Left kidney (tissue), 1 donor: ENCODE measurements at regions not wholly inside any gene's neighbourhood (a gene's known extent, or its start where the extent isn't known, plus 50 kb on each side); places are given as distances from the start of the nearest gene placed in this dataset.

ENCODE experiments used
- DNase-seq: peaks from one replicate; pipeline ENCODE4 v3.0.0-alpha.2; 2013

- DNase-seq = no peak
Observed at GRCh38 chr7:136066304-136067143, 89.4 kb upstream of the MTPN start.

- no peak for DNase-seq
Observed at GRCh38 chr7:136064627-136065237, 87.6 kb upstream of the MTPN start.

- DNase-seq = no peak
Observed at GRCh38 chr7:136064081-136064480, 86.9 kb upstream of the MTPN start.

GRCh38 chr7:136063326-136063666 is 86.1 kb upstream of the MTPN start:
- DNase-seq = no peak

GRCh38 chr7:136062625-136063325 is 85.6 kb upstream of the MTPN start:
- no peak for DNase-seq

GRCh38 chr7:136061433-136061832 is 84.3 kb upstream of the MTPN start:
- no peak for DNase-seq

- no peak for DNase-seq
Observed at GRCh38 chr7:136058546-136058945, 81.4 kb upstream of the MTPN start.

GRCh38 chr7:136057509-136057908 is 80.3 kb upstream of the MTPN start:
- no peak for DNase-seq

GRCh38 chr7:136056651-136057231 is 79.6 kb upstream of the MTPN start:
- DNase-seq = no peak

GRCh38 chr7:136055266-136055665 is 78.1 kb upstream of the MTPN start:
- no peak for DNase-seq

GRCh38 chr7:136053689-136054485 is 76.7 kb upstream of the MTPN start:
- no peak for DNase-seq

- no peak for DNase-seq
Observed at GRCh38 chr7:136051203-136051928, 74.2 kb upstream of the MTPN start.

GRCh38 chr7:136050462-136050847 is 73.3 kb upstream of the MTPN start:
- DNase-seq = peak; percentile 65

GRCh38 chr7:136049818-136050461 is 72.8 kb upstream of the MTPN start:
- no peak for DNase-seq

- no peak for DNase-seq
Observed at GRCh38 chr7:136049117-136049516, 72.0 kb upstream of the MTPN start.

- DNase-seq = no peak
Observed at GRCh38 chr7:136046548-136046947, 69.4 kb upstream of the MTPN start.

GRCh38 chr7:136045992-136046391 is 68.8 kb upstream of the MTPN start:
- DNase-seq = no peak

- no peak for DNase-seq
Observed at GRCh38 chr7:136045181-136045580, 68.0 kb upstream of the MTPN start.

GRCh38 chr7:136039577-136040345 is 62.6 kb upstream of the MTPN start:
- no peak for DNase-seq

GRCh38 chr7:136036336-136036735 is 59.2 kb upstream of the MTPN start:
- peak; percentile 62 for DNase-seq
